ENCODE measurements at regions not wholly inside any gene's neighbourhood (a gene's known extent, or its start where the extent isn't known, plus 50 kb on each side); places are given as distances from the start of the nearest gene placed in this dataset.

GRCh38 chr4:43842594-43842993 is 606.0 kb downstream of the KCTD8 start:
- TF ChIP-seq, protein P1, sequence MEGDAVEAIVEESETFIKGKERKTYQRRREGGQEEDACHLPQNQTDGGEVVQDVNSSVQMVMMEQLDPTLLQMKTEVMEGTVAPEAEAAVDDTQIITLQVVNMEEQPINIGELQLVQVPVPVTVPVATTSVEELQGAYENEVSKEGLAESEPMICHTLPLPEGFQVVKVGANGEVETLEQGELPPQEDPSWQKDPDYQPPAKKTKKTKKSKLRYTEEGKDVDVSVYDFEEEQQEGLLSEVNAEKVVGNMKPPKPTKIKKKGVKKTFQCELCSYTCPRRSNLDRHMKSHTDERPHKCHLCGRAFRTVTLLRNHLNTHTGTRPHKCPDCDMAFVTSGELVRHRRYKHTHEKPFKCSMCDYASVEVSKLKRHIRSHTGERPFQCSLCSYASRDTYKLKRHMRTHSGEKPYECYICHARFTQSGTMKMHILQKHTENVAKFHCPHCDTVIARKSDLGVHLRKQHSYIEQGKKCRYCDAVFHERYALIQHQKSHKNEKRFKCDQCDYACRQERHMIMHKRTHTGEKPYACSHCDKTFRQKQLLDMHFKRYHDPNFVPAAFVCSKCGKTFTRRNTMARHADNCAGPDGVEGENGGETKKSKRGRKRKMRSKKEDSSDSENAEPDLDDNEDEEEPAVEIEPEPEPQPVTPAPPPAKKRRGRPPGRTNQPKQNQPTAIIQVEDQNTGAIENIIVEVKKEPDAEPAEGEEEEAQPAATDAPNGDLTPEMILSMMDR (IDR thresholded peaks at IDR 0.05): no peak
- no peak for TF ChIP-seq ZFX (IDR thresholded peaks at IDR 0.05; ENCODE audit: borderline replicate concordance)

All from 22Rv1 (cell line).